ENCODE measurements at regions not wholly inside any gene's neighbourhood (a gene's known extent, or its start where the extent isn't known, plus 50 kb on each side); places are given as distances from the start of the nearest gene placed in this dataset.
"Not testable (repeated sequence)": the region's sequence is repeated elsewhere in the genome, so short reads cannot be mapped to it uniquely, and the experiment has no call there.

DNA sequence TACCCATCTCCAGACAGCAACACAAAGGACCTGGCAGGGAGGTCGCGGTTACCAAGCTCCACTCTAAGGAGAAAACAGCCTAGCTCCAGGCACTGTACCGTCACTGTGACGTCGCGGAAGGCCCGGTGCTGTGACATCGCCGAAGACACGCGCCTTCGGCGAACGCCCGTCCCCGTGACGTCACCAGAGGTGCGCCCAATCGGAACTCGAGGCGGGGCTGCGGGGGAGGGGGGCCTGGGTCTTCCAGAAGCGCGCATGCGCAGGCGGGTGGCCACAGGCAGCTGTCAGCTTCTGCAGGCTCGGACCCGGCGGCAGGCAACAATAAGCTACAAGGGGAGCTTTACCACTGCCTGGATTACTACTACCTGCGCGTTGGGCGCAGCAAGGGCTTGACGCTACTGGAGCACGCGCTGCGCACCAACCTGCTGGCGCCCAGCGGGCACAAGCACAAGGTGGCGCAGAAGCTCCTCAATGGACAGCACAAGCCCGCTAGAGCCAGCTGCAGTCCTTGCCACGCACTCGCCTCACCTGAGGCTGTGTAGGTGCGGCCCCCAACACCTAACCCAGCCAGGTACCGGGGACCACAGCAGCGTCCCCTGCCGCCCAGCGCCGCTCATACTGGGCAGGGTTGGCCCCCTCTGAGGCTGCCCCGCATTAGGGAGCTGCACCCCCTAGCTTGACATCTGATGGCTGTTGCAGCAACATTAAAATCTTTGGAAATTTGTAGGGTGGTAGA is 208.4 kb downstream of the TPST1 start:
- DNase-seq = peak; percentile 7 to 56

DNA sequence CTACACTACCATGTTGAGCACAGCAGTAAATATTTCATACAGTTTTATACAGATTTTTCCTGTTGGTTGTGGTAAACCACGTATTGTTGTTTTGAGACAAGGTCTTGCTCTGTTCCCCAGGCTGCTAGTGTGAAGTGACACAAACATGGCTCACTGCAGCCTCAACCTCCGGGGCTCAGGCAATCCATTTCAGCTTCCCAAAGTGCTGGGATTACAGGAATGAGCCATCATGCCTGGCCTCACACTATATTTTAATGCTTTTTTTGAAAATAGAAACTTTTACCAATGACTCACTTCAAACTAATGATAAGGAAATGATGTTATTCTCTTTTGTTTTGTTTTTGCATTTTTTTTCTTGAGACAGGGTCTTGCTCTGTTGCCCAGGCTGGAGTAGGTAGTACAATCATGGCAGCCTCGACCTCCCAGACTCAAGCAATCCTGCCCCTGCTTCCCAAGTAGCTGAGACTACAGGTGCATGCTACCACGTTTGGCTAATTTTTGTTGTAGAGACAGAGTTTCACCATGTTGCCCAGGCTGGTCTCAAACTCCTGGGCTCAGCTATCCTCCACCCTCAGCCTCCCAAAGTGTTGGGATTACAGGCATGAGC is 210.6 kb downstream of the TPST1 start:
- no peak for DNase-seq

DNA sequence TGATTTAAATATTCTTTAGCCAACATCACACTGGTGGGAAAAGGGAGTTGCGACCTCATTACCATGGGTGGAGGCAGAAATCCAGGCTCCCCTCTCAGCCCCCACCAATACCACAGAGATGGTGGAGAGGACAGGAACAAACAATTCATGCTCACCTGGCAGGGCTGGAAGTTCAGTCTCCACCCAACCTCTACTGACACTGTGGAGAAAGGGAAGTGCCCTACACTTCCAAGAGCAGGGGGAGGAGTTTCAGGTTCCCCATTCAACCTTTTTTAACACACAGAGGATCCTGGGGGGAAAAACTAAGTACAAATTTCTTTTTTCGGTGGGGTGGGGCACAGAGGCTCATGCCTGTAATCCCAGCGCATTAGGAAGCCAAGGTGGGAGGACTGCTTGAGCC is 210.1 kb upstream of the KCTD7 start:
- no peak for DNase-seq

DNA sequence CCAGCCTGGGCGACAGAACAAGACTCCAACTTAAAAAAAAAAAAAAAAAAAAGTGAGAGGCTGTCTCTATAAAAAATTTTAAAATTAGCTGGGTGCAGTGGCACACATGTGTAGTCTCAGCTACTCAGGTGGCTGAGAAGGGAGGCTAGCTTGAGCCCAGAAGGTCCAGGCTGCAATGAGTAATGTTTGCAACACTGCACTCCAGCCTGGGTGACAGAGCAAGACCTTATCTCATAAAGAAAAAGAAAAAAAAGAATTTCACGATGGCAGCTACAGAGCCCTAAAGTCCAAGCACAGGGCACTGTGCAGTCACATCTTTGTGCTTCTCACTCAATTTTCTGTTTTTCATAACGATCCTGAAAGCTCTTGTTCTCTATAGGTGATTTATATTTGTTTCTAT is 209.5 kb upstream of the KCTD7 start:
- no peak for DNase-seq

DNA sequence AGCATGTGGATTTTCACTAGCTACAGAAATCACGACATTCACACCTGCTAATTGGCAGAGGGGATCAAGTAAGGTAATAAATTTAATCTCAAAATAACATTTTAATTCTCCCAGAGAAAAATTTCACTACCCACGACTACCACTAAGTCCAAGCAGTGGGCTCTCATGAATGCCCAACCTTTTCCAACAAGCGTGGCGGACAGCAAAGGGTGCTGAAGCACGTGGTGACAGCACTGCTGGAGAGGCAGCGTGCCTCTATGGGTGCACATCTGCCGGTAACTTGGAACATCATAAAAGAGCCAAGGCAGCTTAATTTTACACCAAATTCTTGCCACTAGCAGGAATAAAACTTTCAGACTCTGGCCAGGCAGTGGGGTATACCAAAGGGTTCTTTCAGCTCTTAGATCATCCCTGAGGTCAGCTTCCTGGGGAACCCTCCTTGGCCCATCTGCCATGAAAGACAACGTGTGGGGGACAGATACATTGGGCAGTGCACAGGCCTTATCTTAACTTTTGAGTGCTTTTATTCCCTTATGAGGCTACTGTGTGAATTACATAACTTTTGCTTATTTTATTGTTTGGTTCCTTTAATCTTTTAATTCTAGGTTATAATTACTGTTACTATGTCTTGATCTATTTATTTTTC is 206.7 kb upstream of the KCTD7 start:
- no peak for DNase-seq

DNA sequence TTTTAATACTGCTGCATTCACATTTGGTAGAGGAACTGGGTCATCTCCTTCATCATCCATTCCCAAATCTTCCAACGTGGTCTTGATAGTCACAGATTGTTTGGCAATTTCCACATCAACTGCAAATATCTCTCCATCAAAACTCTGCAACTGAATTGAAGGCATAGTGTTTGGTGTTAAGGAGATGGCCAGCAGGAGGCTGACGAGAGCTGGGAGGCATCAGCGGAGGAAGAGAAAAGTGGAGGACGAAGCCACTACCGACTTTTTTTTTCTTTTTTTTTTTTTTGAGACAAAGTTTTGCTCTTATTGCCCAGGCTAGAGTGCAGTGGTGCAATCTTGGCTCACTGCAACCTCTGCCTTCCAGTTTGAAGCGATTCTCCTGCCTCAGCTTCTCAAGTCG is 205.0 kb upstream of the KCTD7 start:
- DNase-seq = no peak

DNA sequence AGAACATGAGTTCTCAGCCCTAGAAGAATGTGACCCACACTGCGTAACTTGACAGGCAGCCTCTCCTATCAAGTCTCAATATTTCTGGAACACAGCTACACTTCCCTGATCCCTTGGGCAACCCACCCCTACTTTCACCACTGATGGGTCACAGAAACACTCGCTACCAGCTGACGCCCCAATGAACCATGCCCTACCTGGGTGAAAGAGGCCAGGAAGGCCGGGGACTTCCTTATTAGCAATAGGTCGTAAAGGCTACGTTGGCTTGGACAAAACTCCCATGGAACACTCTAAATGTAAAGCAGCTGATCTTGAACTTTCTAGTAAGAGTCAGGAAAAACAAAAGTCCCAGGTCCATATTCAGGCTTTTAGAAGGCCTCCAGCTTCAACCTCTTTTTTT is 202.3 kb upstream of the KCTD7 start:
- DNase-seq = no peak

DNA sequence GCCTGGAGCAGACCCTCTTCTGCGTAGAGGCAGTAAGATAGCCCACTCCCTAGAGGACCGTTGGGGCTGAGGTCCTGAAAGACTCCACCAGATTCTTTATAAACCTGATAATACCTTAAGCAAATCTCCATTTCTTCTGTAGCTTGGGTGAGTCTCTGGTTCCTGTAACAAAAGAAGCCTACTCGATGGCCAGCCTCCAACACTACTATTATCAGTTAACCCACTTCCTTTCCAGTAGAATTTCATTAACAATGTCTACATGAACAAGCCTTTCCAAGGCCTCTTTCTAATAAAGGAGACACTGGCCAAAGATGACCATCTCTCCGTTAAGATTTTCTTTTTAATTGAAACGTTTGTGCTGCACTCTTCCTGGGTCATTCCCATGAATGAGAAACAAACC is 201.7 kb upstream of the KCTD7 start:
- DNase-seq = no peak

DNA sequence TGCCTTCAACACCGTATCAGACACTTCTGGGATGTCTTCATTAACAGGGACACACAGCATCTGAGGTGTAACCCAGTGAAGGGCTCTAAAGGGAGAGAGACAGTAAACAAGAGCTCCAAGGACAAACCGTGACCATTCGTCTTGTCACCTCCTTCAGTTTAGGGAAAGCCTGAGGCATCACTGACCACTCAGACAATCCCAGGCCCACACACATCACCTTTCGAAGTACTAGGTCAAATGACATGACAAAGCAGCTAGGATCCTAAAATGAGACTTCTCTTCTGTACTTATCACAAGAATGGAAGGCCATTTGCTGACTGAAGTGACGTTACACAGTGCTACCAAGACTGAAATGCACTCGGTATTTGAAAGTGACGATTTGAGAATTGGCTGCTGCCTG is 200.7 kb upstream of the KCTD7 start:
- DNase-seq = no peak

DNA sequence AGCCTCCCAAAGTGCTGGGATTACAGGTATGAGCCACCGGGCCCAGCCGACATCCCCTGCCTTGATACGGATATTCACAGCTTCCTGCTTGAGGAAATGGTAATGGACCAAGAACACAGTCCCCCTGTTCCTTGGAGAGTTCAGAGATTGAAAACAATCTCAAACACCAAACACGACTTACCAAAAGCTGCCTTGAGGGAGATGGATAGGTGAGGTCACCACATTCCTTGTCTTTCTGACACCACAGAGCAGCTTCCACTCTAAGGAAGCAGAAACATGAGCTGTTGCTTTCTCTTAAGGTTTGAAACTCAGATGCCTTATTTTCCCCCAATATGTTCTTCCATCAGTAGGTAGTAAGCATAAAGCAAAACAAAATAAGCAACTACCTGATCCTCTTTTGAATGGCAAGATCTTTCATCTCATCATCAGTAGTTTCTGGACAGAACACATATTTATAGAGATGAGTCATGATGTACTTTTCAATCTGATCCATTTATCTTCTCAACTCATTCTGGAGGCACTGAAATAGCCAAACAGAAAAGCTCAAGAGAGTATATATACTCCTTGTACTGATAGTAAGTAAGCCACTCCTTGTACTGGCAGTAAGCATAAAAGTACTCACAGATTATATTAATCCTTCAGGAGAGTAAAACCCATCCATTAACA is 199.1 kb upstream of the KCTD7 start:
- no peak for DNase-seq

DNA sequence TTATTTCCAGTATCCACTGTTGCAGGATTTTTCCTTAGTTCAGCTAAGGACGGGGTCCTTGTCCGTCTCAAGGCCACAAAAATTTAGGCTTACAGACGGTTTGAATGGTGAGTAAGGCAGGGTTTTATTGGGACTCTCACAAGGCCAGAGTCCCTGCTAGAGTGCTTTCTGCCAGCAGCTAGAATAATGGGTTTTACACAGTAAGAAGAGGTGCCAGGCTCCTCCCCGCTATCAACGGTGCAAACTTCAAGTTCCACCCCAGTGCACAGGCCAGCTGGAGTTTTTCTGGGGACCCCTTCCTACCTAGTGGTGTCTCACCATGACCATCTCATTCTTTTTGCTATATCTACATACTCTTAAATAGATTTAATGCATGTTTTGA is 198.5 kb upstream of the KCTD7 start:
- DNase-seq = no peak

DNA sequence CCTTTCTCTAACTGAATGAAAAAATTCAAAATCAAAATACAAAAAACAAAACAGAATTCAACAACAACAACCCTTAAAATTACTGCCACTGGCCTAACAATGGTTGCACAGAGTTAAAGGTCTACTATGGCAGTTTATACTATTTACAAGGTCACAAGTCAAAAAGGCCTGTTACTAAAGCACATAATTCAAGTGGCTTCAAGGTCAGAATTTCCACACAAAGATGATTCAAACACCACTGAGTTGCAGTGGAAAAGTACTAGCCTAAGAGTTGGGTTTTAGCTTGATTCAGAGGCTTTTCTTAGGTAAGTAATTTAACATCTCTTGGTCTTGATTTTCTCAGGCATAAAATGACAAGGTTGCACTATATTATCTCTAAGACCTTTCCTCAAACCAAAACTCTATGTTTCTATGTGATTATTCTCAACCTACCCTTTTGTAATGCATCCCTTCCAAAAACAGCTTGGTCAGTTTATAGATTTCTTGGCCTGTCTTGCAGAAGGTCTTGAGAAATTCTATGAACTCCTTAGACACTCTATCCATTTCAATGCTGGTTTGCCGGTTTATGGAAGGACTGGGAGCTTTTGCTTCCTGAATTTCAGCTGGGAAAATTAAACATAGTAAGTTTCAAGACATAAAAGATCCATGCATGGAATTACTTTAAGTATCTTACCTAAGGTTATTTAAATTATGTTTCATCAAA is 189.8 kb upstream of the KCTD7 start:
- not testable (repeated sequence) for DNase-seq

DNA sequence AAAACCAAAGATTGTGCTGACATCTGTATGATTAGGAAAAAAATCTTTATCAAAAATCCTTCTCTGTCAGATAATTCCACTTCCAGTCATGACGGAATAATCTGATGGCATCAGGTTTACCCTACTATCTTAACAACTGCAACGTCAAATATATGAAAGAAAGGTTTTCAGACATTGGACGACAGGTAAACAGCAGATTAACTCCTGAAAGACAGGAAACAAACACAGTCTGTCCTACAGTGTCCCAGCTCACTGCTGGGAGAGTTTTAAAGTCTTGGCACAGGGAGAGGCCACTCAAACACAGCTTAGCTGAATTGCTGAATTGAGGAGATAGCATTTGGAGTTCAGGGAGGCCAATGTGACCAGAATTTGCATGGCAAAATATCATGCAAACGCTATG is 186.3 kb upstream of the KCTD7 start:
- no peak for DNase-seq

DNA sequence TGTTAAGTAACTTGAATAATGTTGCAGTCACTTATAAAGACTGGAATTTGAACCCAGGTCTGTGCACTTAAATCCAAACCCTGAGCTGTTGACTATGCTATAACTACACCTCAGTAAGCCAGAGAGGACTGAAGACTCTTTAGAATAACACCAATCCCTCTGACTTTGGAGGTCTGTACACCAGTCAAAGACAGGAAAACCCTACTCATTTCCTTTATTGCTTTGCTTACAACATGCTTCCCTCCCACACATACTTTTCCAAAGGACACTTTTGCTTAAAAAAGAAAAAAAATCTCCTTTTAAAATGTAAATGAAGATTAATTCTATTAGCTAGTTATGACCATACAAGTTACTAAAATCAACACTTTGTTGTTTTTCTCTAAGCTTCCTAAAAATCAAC is 184.7 kb upstream of the KCTD7 start:
- DNase-seq = peak in 1 of 2 donors; percentile 45

DNA sequence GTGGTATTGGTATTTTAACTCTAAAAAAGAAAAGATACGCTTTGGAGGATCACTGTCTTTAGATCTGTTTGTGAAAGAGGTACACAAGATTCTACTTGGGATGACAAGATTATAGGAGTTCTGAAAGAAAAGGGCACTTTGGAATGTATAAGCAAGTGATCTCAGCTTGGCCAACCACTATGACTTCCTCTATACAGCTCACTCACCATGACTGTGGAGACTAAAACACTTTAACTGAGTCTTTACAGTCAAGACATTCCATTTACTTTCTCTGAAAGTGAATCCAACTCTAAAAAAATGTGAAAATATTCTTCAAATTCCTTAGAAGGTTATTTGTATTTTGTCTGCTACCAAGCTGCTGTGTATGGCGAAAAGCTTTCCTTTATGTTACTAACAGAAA is 181.7 kb upstream of the KCTD7 start:
- DNase-seq = not testable (repeated sequence)

DNA sequence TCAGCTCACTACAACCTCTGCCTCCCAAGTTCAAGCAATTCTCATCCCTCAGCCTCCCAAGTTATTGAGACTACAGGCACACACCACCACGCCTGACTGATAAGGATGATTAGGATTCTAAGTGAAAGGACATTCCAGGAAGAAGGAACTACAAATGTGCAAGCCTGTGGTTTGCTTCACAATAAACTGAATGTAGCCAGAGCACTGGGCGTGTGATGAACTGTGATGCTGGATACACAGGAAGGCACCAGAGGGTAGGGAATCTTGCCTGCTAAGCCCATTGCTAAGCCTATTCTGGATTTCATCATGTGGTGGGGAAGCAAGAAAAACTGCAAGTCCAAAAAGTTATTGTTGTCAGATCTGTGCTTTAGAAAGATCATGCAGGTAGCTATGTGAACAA is 177.9 kb upstream of the KCTD7 start:
- DNase-seq = not testable (repeated sequence)

DNA sequence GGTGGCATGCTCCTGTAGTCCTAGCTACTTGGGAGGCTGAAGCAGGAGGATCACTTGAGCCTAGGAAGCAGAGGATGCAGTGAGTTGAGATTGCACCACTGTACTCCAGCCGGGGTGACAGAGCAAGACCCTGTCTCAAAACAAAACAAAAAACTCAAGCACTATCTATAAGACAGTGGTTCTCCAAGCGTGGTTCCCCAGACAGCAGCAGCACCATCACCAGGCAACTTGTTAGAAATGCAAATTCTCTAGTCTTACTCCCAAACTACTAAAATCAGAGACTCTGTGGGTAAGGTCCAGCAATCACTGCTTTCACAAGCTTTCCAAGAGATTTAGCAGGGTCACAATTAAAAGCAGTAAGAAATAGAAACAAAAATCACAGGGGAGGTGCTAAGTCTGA is 177.0 kb upstream of the KCTD7 start:
- DNase-seq = not testable (repeated sequence)

DNA sequence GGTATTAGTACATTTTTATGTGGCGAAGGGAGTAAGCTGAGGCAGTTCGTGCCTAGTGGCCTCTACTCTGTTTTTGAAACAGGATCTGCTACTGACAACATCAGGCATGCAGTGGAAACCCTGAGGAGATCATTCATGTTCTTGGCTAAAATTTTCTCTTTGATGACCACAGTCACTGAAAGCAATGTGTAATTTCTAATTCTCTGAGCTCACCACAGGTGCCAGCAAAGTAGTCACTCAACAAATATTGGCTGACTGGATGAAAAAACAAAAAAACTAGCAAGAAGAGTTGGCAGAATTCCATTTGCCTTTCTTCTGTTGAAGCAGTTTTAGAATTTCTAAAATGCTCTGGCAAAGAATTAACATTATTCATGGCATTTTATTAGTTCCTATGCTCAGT is 176.5 kb upstream of the KCTD7 start:
- DNase-seq = no peak

DNA sequence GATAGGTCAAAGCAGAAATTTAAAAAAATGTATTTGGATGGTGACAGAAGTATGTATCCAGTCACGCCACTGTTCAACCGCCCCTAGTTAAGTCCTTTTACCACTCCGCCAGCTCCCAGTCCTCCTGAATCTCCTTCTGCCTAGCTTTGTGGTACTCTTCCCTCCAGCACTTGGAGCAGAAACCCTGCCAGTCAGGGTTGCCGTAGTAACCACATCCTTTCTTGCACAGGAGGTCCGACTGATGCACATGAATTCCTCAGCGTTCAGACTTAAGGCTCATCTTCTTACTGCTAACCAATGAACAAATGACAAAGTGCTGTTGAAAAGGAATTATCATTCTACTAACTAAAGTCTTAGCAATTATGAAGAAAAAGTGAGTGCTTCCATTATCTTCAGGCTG is 175.3 kb upstream of the KCTD7 start:
- no peak for DNase-seq

DNA sequence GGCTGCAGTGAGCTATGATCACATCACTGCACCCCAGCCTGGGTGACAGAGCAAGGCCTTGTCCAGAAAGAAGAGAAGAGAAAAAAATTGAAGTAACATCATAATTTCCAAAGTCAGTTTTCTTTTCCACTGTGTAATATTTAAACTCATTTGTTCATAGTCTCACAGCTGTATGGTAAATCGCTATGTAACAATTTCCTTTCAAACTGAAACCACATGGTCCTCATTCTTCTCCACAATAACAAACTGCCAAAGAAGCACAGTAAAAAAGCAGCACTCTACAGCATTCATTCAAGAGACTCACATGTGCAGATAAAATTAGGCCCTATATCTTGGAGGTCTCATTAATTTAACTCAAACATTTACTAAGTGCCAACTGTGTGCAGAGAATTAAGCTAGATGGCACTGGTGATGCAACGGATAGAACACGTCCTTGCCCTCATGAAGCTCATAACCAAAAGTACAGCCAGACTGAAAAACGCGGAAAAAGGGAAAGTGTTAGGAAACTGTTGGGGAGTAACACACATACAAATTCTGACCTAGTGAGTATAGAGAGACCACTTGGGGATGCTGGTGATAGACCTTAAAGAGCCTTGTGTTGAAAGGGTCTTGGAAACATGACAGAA is 174.0 kb upstream of the KCTD7 start:
- peak in 1 of 2 donors; percentile 5 for DNase-seq

DNA sequence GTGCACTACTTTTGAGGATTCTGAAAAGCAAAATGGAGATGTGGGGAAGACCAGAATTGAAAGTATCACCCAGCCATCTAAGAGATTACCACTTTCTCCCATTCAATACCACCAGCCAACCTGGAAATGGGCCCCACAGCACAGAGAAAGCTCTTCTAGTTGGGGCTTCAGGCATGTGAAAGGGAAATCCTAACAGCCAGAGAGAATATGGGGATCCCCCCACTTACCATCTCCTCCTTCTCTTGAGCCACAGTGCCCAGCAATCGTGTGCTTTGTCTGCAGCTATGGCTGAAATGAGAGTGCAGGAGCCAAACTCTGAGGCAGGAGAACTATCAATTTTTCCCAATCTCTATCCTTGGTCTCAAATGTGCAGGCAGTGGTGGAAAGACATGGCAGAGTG is 173.2 kb upstream of the KCTD7 start:
- DNase-seq = not testable (repeated sequence)

DNA sequence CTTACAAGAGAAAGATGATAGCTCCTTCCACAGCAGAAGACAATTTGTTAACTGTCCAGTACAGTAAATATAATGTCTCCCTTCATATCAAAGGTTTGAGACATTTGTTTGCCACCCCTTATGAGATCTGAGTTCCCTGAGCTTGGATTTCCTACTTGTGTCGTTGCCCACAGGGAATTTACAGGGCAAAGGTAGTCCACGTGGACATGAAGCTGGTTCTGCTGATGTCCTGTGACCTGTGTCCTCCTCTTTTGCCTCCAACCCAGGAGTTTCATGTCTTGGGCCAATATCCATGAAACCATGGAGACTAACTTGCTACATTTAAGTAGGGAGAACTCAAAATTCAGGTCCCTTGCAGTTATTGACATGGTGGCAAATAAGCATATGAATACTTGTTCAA is 172.2 kb upstream of the KCTD7 start:
- not testable (repeated sequence) for DNase-seq

DNA sequence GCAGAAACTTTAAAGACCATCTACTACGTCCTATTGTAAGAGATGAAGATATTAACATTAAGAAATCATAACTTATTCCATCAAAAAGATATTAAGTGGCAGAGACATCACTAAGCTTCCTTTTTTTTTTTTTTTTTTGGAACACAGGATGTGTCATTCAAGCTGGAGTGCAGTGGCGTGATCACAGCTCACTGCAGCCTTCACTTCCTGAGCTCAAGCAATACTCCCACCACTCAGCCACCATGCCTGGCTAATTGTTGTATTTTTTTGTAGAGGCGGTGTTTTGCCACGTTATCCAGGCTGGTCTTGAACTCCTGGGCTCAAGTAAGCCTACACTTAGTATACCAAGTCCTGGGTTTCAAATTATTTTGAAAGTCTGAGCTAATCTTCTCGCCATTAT is 169.7 kb upstream of the KCTD7 start:
- peak in 1 of 2 donors; percentile 22 for DNase-seq
